K562 (cell line): ENCODE measurements at regions not wholly inside any gene's neighbourhood (a gene's known extent, or its start where the extent isn't known, plus 50 kb on each side); places are given as distances from the start of the nearest gene placed in this dataset.

Experiments used
- ATAC-seq: fragments of 200-7000 bp; cut with Tn5 transposase; 3 replicates; pipeline ENCODE4 v1.9.1; 2020; ENCODE audit warnings: moderate library complexity
- BruUV-seq: library from RNA; stranded (reverse); fragments of 400-500 nt; replicated peaks from 2 replicates; lab custom pipeline; 2021; lab: Mats Ljungman, UMichigan
- CTCF ChIA-PET: fragments of 300-600 bp; formaldehyde crosslinking; extraction: SDS; loops from one replicate; lab custom pipeline; 2021; ENCODE audit warnings: low intra/inter-chr PET ratio; lab: Yijun Ruan, JAX
- POLR2A ChIA-PET: fragments of 300-600, 350-650 bp; sonication (Branson Sonifier 250); formaldehyde crosslinking; extraction: SDS; loops from one replicate; lab custom pipeline; 2021; ENCODE audit warnings: antibody characterized with exemption, inconsistent platforms; lab: Yijun Ruan, JAX
- DNase-seq, 4 experiments: peaks; one replicate each; pipeline versions ENCODE4 v3.0.0 to v3.0.0-alpha.2; 2011 to 2018; ENCODE audit warnings: low spot score in 3 of 4, mixed read lengths in 3 of 4; ENCODE audit errors: extremely low read depth in 1 of 4
- FAIRE-seq: peaks from 2 replicates; lab custom pipeline; 2011; peaks lifted over from hg19 to GRCh38; lab: Jason Lieb, UNC
- H2AFZ ChIP-seq: 2 replicates; pipeline ENCODE4 v1.6.0; 2011; ENCODE audit warnings: low read depth, low read length, control low read depth, inconsistent platforms
- H3K27ac ChIP-seq: fragments of 200-600 bp; 3 replicates; pipeline ENCODE4 v1.8.0; 2011; ENCODE audit warnings: low read depth, mild to moderate bottlenecking, control low read depth, inconsistent platforms, low read length, moderate library complexity, mixed read lengths; ENCODE audit errors: extremely low read depth
- H3K27me3 ChIP-seq, 2 experiments: fragments of 300-600 bp in 1 of 2; 2 replicates in 1 of 2; 3 replicates in 1 of 2; pipeline versions ENCODE4 v1.6.0 to v1.8.0; 2011; ENCODE audit warnings: inconsistent platforms in 2 of 2, low read length in 2 of 2, mild to moderate bottlenecking in 1 of 2, mixed read lengths in 1 of 2, moderate library complexity in 1 of 2; ENCODE audit not compliant: control insufficient read depth in 2 of 2, insufficient read depth in 2 of 2
- H3K36me3 ChIP-seq: fragments of 300-600 bp; 3 replicates; pipeline ENCODE4 v1.8.0; 2011; ENCODE audit warnings: mild to moderate bottlenecking, low read length, inconsistent platforms; ENCODE audit not compliant: control insufficient read depth, insufficient read depth
- H3K4me1 ChIP-seq, 2 experiments: fragments of 200-600 bp in 1 of 2; replicated peaks in 1 of 2; 2 replicates in 1 of 2; 3 replicates in 1 of 2; pipeline versions ENCODE4 v1.5.1 to v1.8.0; 2011; ENCODE audit warnings: inconsistent platforms in 2 of 2, low read length in 2 of 2, mild to moderate bottlenecking in 1 of 2, mixed read lengths in 1 of 2, moderate library complexity in 1 of 2; ENCODE audit not compliant: control insufficient read depth in 2 of 2, insufficient read depth in 2 of 2
- H3K4me2 ChIP-seq: 2 replicates; pipeline ENCODE4 v1.6.1; 2011; ENCODE audit warnings: low read length, control low read depth, inconsistent platforms, mixed read lengths; ENCODE audit not compliant: insufficient read depth
- H3K4me3 ChIP-seq: fragments of 200-600 bp; sonication (generic), shearing (Covaris generic); 2 replicates; pipeline ENCODE4 v1.5.1; 2016; ENCODE audit warnings: control low read depth, inconsistent platforms
- H3K79me2 ChIP-seq: fragments of 200-600 bp; 3 replicates; pipeline ENCODE4 v1.8.0; 2011; ENCODE audit warnings: low read length, inconsistent platforms; ENCODE audit not compliant: control insufficient read depth, insufficient read depth
- H3K9ac ChIP-seq, 2 experiments: 2 replicates each; pipeline versions ENCODE4 v1.6.0 to v1.6.1; 2011; ENCODE audit warnings: low read depth in 2 of 2, low read length in 2 of 2, control low read depth in 1 of 2, inconsistent platforms in 1 of 2, mild to moderate bottlenecking in 1 of 2, mixed read lengths in 1 of 2; ENCODE audit not compliant: insufficient read depth in 1 of 2
- H3K9me1 ChIP-seq: one replicate; pipeline ENCODE4 v1.6.0; 2011; ENCODE audit warnings: inconsistent platforms, mild to moderate bottlenecking, low read length, moderate library complexity; ENCODE audit not compliant: control insufficient read depth, insufficient read depth
- H3K9me3 ChIP-seq: replicated peaks from 2 replicates; pipeline ENCODE4 v1.5.1; 2011; ENCODE audit warnings: low read depth, low read length, inconsistent platforms; ENCODE audit not compliant: control insufficient read depth, insufficient read depth
- H4K20me1 ChIP-seq: replicated peaks from 2 replicates; pipeline ENCODE4 v1.6.1; 2011; ENCODE audit warnings: low read length, inconsistent platforms, mixed read lengths; ENCODE audit not compliant: control insufficient read depth, insufficient read depth
- ASH1L ChIP-seq: fragments of 450-650 bp; IDR thresholded peaks from 2 replicates; pipeline ENCODE4 v1.6.1; 2018; ENCODE audit warnings: borderline replicate concordance, mild to moderate bottlenecking, low read depth; ENCODE audit not compliant: partially characterized antibody
- DPF2 ChIP-seq: fragments of 450-650 bp; IDR thresholded peaks from 2 replicates; pipeline ENCODE4 v1.6.1; 2016
- PRMT5 ChIP-seq: sonication (generic); formaldehyde crosslinking; IDR thresholded peaks from 2 replicates; pipeline ENCODE4 v1.5.0; 2020; ENCODE audit warnings: missing genetic modification reagents
- ZNF830 ChIP-seq: fragments of 250-450 bp; sonication (Bioruptor Pico); IDR thresholded peaks from 2 replicates; pipeline ENCODE4 v1.5.0; 2021; ENCODE audit warnings: mild to moderate bottlenecking
- WGBS: fragments of 100-300 bp; shearing (Covaris generic); methylation state at CpG from one replicate; pipeline ENCODE4 v1.1.6; 2016; ENCODE audit warnings: low coverage, mixed read lengths; ENCODE audit not compliant: insufficient coverage; ENCODE audit errors: missing lambda C conversion rate; 5-methylcytosine and 5-hydroxymethylcytosine counted together
- in situ Hi-C: fragments of 300-500 bp; cut with MboI; formaldehyde crosslinking; loops from 4 replicates; pipeline ENCODE4 v1.15.0; 2018; ENCODE audit warnings: inconsistent platforms, mixed read lengths
- intact Hi-C: fragments of 100-400 bp; cut with micrococcal nuclease; formaldehyde crosslinking; loops from 2 replicates; pipeline ENCODE4 v1.14.2; 2022
- TF ChIP-seq, protein P1 (sequence below): fragments of 250-450 bp; sonication (Bioruptor Pico); IDR thresholded peaks from 2 replicates; pipeline ENCODE4 v1.5.0; 2020; ENCODE audit warnings: mild to moderate bottlenecking

DNA sequence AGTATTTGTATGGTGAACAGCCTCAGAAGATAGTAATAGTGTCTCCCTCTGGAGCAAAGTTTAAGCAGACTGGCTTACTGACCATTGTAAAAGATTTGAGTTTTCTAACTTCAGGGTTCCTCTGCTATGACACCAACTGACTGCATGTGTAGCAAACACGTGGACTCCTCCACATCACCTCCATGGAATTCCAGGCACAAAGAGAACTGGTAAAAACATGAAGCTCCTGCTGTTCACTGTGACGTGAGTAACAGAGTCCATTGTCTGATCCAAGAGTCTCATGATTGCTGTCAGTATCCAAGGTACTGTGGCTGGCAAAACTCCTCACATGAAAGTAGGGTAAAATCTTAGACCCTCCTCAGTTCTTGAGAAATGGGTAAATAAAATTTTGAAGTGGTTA, 107.6 kb upstream of the FAM9B start:
- Histone ChIP-seq H3K4me2 (no peak overlapping the region), H3K27ac (no peak overlapping the region), H3K9me1 (no peaks in the 10 kb centered on the region), H3K4me1 (no peaks in the 10 kb centered on the region), H3K9me3 (no peaks in the 10 kb centered on the region), H3K27me3 (peaks cover 0 to 15% of the 10 kb centered on the region in 2 experiments; a peak in 2 of 5 replicates), H3K4me3 (no peak overlapping the region), H4K20me1 (no peaks in the 10 kb centered on the region), H2AFZ (no peak overlapping the region), H3K36me3 (no peaks in the 10 kb centered on the region), H3K9ac (no peak overlapping the region), H3K79me2 (no peaks in the 10 kb centered on the region)
- 0% methylated on average over 1 of the region's 2 CpGs for WGBS
- no peak for FAIRE-seq
- ATAC-seq = no peak
- no peak for DNase-seq
- ChIA-PET CTCF (no interaction called here), POLR2A (no interaction called here)
- intact Hi-C loops = no loop called here
- no TSS peak for BruUV-seq
- in situ Hi-C loops = no loop called here
- TF ChIP-seq, protein P1, sequence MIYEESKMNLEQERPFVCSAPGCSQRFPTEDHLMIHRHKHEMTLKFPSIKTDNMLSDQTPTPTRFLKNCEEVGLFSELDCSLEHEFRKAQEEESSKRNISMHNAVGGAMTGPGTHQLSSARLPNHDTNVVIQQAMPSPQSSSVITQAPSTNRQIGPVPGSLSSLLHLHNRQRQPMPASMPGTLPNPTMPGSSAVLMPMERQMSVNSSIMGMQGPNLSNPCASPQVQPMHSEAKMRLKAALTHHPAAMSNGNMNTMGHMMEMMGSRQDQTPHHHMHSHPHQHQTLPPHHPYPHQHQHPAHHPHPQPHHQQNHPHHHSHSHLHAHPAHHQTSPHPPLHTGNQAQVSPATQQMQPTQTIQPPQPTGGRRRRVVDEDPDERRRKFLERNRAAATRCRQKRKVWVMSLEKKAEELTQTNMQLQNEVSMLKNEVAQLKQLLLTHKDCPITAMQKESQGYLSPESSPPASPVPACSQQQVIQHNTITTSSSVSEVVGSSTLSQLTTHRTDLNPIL = no peak
- TF ChIP-seq ZNF830 (CRISPR knock-in tag) (no peak), ASH1L (no peak), DPF2 (no peak), PRMT5 (CRISPR knock-in tag) (no peak)
